ENCODE measurements at regions not wholly inside any gene's neighbourhood (a gene's known extent, or its start where the extent isn't known, plus 50 kb on each side); places are given as distances from the start of the nearest gene placed in this dataset.
"Not testable (repeated sequence)": the region's sequence is repeated elsewhere in the genome, so short reads cannot be mapped to it uniquely, and the experiment has no call there.

DNA sequence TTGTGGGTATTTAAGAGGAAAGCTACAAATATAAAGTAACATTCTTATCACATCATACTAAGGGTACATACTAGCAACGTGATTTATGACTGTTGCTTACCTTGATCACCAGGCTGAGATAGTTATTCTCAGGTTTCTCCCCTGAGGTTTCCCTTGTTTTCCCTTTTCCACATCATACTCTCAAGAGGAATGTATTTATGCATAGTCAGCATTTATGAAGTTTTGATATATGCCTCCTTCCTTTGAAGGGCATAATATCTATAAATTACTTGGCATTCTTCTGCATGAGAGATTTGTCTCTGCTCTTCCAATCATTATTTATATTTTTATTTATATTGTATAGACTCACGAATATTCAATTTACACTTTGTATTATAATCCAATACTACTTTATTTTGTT is 726.7 kb upstream of the ADGRB3 start:
- Histone ChIP-seq H3K79me2 (ENCODE audit: low read length) (no peaks in the 10 kb centered on the region), H3K27ac (ENCODE audit: low read length) (no peak overlapping the region), H3K4me2 (ENCODE audit: low read depth, low read length) (no peak overlapping the region), H3K9ac (ENCODE audit: low read length) (no peak overlapping the region), H3K27me3 (replicated peaks; ENCODE audit: insufficient read depth, low read length) (no peaks in the 10 kb centered on the region), H2AFZ (ENCODE audit: low read length) (no peak overlapping the region), H3K9me2 (replicated peaks; ENCODE audit: insufficient read depth, low read length) (no peaks in the 10 kb centered on the region), H3K4me3 (ENCODE audit: low read length) (no peak overlapping the region), H3K36me3 (replicated peaks; ENCODE audit: insufficient read depth, low read length) (no peaks in the 10 kb centered on the region), H3K9me3 (replicated peaks; ENCODE audit: insufficient read depth, low read length) (no peaks in the 10 kb centered on the region), H3F3A (ENCODE audit: insufficient read depth, low read length) (no peaks in the 10 kb centered on the region), H4K20me1 (ENCODE audit: insufficient read depth, low read length) (no peaks in the 10 kb centered on the region), H3K4me1 (ENCODE audit: low read length) (no peaks in the 10 kb centered on the region)
- TF ChIP-seq EZH2phosphoT487 (IDR thresholded peaks at IDR 0.05; ENCODE audit: low read length) (no peak), EZH2 (optimal IDR thresholded peaks at IDR 0.05; ENCODE audit: low read depth, low read length) (no peak)
- TF ChIP-seq, protein P1, sequence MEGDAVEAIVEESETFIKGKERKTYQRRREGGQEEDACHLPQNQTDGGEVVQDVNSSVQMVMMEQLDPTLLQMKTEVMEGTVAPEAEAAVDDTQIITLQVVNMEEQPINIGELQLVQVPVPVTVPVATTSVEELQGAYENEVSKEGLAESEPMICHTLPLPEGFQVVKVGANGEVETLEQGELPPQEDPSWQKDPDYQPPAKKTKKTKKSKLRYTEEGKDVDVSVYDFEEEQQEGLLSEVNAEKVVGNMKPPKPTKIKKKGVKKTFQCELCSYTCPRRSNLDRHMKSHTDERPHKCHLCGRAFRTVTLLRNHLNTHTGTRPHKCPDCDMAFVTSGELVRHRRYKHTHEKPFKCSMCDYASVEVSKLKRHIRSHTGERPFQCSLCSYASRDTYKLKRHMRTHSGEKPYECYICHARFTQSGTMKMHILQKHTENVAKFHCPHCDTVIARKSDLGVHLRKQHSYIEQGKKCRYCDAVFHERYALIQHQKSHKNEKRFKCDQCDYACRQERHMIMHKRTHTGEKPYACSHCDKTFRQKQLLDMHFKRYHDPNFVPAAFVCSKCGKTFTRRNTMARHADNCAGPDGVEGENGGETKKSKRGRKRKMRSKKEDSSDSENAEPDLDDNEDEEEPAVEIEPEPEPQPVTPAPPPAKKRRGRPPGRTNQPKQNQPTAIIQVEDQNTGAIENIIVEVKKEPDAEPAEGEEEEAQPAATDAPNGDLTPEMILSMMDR (IDR thresholded peaks at IDR 0.05; ENCODE audit: low read length), result no peak
- no peak for DNase-seq

DNA sequence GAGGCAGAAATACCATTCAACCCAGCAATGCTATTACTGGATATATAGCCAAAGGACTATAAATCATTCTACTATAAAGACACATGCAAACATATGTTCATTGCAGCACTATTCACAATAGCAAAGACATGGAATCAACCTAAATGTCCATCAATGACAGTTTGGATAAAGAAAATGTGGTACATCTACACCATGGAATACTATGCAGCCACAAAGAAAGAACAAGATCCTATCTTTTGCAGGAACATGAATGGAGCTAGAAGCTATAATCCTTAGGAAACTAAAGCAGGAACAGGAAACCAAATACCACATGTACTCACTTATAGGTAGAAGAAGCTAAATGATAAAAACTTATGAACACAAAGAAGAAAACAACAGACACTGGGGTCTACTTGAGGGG is 730.3 kb upstream of the ADGRB3 start:
- not testable (repeated sequence) for H3F3A ChIP-seq (ENCODE audit: insufficient read depth, low read length); H3K79me2 ChIP-seq (ENCODE audit: low read length); H3K4me1 ChIP-seq (ENCODE audit: low read length); DNase-seq; H4K20me1 ChIP-seq (ENCODE audit: insufficient read depth, low read length); H3K36me3 ChIP-seq (replicated peaks; ENCODE audit: insufficient read depth, low read length); H3K9me3 ChIP-seq (replicated peaks; ENCODE audit: insufficient read depth, low read length); H3K27ac ChIP-seq (ENCODE audit: low read length); H3K4me3 ChIP-seq (ENCODE audit: low read length); H3K27me3 ChIP-seq (replicated peaks; ENCODE audit: insufficient read depth, low read length); H3K9ac ChIP-seq (ENCODE audit: low read length); H2AFZ ChIP-seq (ENCODE audit: low read length); H3K4me2 ChIP-seq (ENCODE audit: low read depth, low read length); H3K9me2 ChIP-seq (replicated peaks; ENCODE audit: insufficient read depth, low read length)

DNA sequence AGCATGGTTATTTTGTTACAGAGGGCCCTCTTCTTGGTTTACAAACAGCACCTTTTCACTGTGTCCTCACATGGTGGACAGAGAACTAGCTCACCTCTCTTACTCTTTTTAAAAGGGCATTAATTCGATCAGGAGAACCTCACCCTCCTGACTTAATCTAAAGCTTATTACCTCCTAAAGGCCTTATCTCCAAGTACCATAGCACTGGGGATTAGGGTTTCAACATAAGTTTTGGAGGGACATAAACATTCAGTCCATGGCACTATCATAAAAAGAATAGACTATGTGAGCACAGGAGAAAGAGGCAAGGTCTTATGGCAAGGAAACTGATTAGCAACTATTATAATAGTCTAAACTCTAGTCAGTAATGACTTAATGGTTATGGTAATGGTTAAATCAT is 736.2 kb upstream of the ADGRB3 start:
- no peak overlapping the region for H3K4me2 ChIP-seq (ENCODE audit: low read depth, low read length)

DNA sequence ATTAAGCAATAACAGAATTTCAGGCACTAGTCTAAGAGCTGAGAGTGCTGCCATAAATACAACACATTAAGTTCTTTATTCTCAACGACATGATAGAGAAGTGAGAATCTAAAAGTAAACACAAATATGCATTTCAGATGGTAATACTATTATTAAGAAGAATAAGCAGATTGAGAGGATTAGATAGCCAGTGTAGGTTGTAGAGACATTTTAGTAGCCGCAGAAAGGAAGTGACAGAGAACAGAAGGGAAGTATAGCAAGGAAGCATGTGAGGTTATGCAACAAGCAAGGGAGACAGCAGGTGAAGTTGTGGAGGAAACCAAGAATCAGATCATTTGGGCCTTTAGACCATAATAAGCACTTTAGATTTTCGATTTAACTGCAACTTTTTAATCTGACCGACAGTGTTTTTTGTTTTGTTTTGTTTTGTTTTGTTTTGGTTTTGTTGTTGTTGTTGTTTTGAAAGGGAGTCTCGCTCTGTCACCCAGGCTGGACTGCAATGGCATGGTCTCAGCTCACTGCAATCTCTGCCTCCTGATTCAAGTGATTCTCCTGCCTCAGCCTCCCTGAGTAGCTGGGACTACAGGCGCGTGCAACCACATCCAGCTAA is 737.0 kb upstream of the ADGRB3 start:
- Histone ChIP-seq H3K9me2 (replicated peaks; ENCODE audit: insufficient read depth, low read length) (no peaks in the 10 kb centered on the region), H3K27me3 (replicated peaks; ENCODE audit: insufficient read depth, low read length) (no peaks in the 10 kb centered on the region), H3K4me3 (ENCODE audit: low read length) (no peak overlapping the region), H3K27ac (ENCODE audit: low read length) (no peak overlapping the region), H4K20me1 (ENCODE audit: insufficient read depth, low read length) (no peaks in the 10 kb centered on the region), H3K9ac (ENCODE audit: low read length) (no peak overlapping the region), H3K4me1 (ENCODE audit: low read length) (no peaks in the 10 kb centered on the region), H3K79me2 (ENCODE audit: low read length) (no peaks in the 10 kb centered on the region), H3K36me3 (replicated peaks; ENCODE audit: insufficient read depth, low read length) (no peaks in the 10 kb centered on the region), H3K4me2 (ENCODE audit: low read depth, low read length) (no peak overlapping the region), H2AFZ (ENCODE audit: low read length) (no peak overlapping the region), H3K9me3 (replicated peaks; ENCODE audit: insufficient read depth, low read length) (no peaks in the 10 kb centered on the region), H3F3A (ENCODE audit: insufficient read depth, low read length) (no peaks in the 10 kb centered on the region)
- DNase-seq, result no peak
- no peak for TF ChIP-seq EZH2 (optimal IDR thresholded peaks at IDR 0.05; ENCODE audit: low read depth, low read length)
- TF ChIP-seq, protein P1 (IDR thresholded peaks at IDR 0.05; ENCODE audit: low read length), result no peak
- TF ChIP-seq EZH2phosphoT487 (IDR thresholded peaks at IDR 0.05; ENCODE audit: low read length), result no peak

More for the DNA sequence above, 736.2 kb upstream of the ADGRB3 start:
- H3F3A ChIP-seq (ENCODE audit: insufficient read depth, low read length), result no peaks in the 10 kb centered on the region
- H4K20me1 ChIP-seq (ENCODE audit: insufficient read depth, low read length), result no peaks in the 10 kb centered on the region
- no peaks in the 10 kb centered on the region for H3K36me3 ChIP-seq (replicated peaks; ENCODE audit: insufficient read depth, low read length)
- H2AFZ ChIP-seq (ENCODE audit: low read length), result no peak overlapping the region
- no peaks in the 10 kb centered on the region for H3K4me1 ChIP-seq (ENCODE audit: low read length)
- H3K79me2 ChIP-seq (ENCODE audit: low read length), result no peaks in the 10 kb centered on the region
- TF ChIP-seq, protein P1 (IDR thresholded peaks at IDR 0.05; ENCODE audit: low read length), result no peak
- TF ChIP-seq EZH2phosphoT487 (IDR thresholded peaks at IDR 0.05; ENCODE audit: low read length) (no peak), EZH2 (optimal IDR thresholded peaks at IDR 0.05; ENCODE audit: low read depth, low read length) (no peak)
- H3K27ac ChIP-seq (ENCODE audit: low read length), result no peak overlapping the region
- no peak overlapping the region for H3K9ac ChIP-seq (ENCODE audit: low read length)
- no peaks in the 10 kb centered on the region for H3K27me3 ChIP-seq (replicated peaks; ENCODE audit: insufficient read depth, low read length)
- no peak for DNase-seq
- no peaks in the 10 kb centered on the region for H3K9me3 ChIP-seq (replicated peaks; ENCODE audit: insufficient read depth, low read length)
- no peaks in the 10 kb centered on the region for H3K9me2 ChIP-seq (replicated peaks; ENCODE audit: insufficient read depth, low read length)
- no peak overlapping the region for H3K4me3 ChIP-seq (ENCODE audit: low read length)
